Astrocyte (in vitro differentiated cells and primary cell): ENCODE measurements at regions not wholly inside any gene's neighbourhood (a gene's known extent, or its start where the extent isn't known, plus 50 kb on each side); places are given as distances from the start of the nearest gene placed in this dataset.

ENCODE experiments used
- DNase-seq: peaks from one replicate; pipeline ENCODE4 v3.0.0-alpha.2; 2010; ENCODE audit warnings: low read depth
- FAIRE-seq: peaks from 2 replicates; lab custom pipeline; 2011; peaks lifted over from hg19 to GRCh38; lab: Jason Lieb, UNC
- H2AFZ ChIP-seq: 2 replicates; pipeline ENCODE4 v1.6.0; 2012; ENCODE audit warnings: low read depth, low read length, inconsistent platforms
- H3K27ac ChIP-seq: 2 replicates; pipeline ENCODE4 v1.5.1; 2011; ENCODE audit warnings: low read depth, low read length, inconsistent platforms
- H3K27me3 ChIP-seq: 2 replicates; pipeline ENCODE4 v1.6.0; 2011; ENCODE audit warnings: low read length, inconsistent platforms; ENCODE audit not compliant: insufficient read depth
- H3K36me3 ChIP-seq: 2 replicates; pipeline ENCODE4 v1.5.1; 2011; ENCODE audit warnings: low read length, inconsistent platforms; ENCODE audit not compliant: insufficient read depth
- H3K4me1 ChIP-seq: 2 replicates; pipeline ENCODE4 v1.5.1; 2011; ENCODE audit warnings: low read length, inconsistent platforms; ENCODE audit not compliant: insufficient read depth
- H3K4me2 ChIP-seq: 2 replicates; pipeline ENCODE4 v1.6.0; 2012; ENCODE audit warnings: low read length, inconsistent platforms
- H3K4me3 ChIP-seq: 2 replicates; pipeline ENCODE4 v1.5.1; 2011; ENCODE audit warnings: low read depth, mild to moderate bottlenecking, low read length, inconsistent platforms; ENCODE audit not compliant: insufficient read depth
- H3K79me2 ChIP-seq: 2 replicates; pipeline ENCODE4 v1.6.0; 2012; ENCODE audit warnings: mild to moderate bottlenecking, low read length, inconsistent platforms; ENCODE audit not compliant: insufficient read depth
- H3K9ac ChIP-seq: 2 replicates; pipeline ENCODE4 v1.6.0; 2012; ENCODE audit warnings: mild to moderate bottlenecking, low read length, inconsistent platforms
- H3K9me3 ChIP-seq: 2 replicates; pipeline ENCODE4 v1.5.1; 2012; ENCODE audit warnings: low read depth, mild to moderate bottlenecking, low read length, inconsistent platforms; ENCODE audit not compliant: insufficient read depth
- H4K20me1 ChIP-seq: 2 replicates; pipeline ENCODE4 v1.6.0; 2012; ENCODE audit warnings: low read length, inconsistent platforms; ENCODE audit not compliant: insufficient read depth
- H3K27ac Mint-ChIP-seq: one replicate; pipeline ENCODE4 v1.8.0; 2021; ENCODE audit warnings: mild to moderate bottlenecking, mixed read lengths; ENCODE audit not compliant: unreplicated experiment
- H3K27me3 Mint-ChIP-seq: one replicate; pipeline ENCODE4 v1.8.0; 2021; ENCODE audit warnings: low read depth, mixed read lengths; ENCODE audit not compliant: unreplicated experiment
- H3K36me3 Mint-ChIP-seq: one replicate; pipeline ENCODE4 v1.8.0; 2021; ENCODE audit warnings: low read depth, mixed read lengths; ENCODE audit not compliant: unreplicated experiment
- H3K4me1 Mint-ChIP-seq: one replicate; pipeline ENCODE4 v1.8.0; 2021; ENCODE audit warnings: low read depth, mixed read lengths; ENCODE audit not compliant: unreplicated experiment
- H3K4me3 Mint-ChIP-seq: one replicate; pipeline ENCODE4 v1.8.0; 2021; ENCODE audit warnings: mild to moderate bottlenecking, moderate library complexity, mixed read lengths; ENCODE audit not compliant: unreplicated experiment
- H3K9me3 Mint-ChIP-seq: one replicate; pipeline ENCODE4 v1.8.0; 2021; ENCODE audit warnings: mild to moderate bottlenecking, mixed read lengths; ENCODE audit not compliant: unreplicated experiment
- CTCF ChIP-seq: IDR thresholded peaks from 2 replicates; pipeline ENCODE4 v1.5.1; 2011; ENCODE audit warnings: low read depth, mild to moderate bottlenecking, inconsistent platforms, low read length, moderate library complexity; ENCODE audit not compliant: insufficient read depth
- EZH2 ChIP-seq: IDR thresholded peaks from 2 replicates; pipeline ENCODE4 v1.6.1; 2012; ENCODE audit warnings: mild to moderate bottlenecking, low read length, inconsistent platforms; ENCODE audit not compliant: insufficient read depth

GRCh38 chr20:57064836-57065235 is 201.6 kb downstream of the BMP7 start:
- H3K79me2 ChIP-seq = no peaks in the 10 kb centered on the region
- peak overlapping the region; percentile 34 for H3K27ac Mint-ChIP-seq
- H3K4me3 ChIP-seq = no peak overlapping the region
- H2AFZ ChIP-seq = no peak overlapping the region
- TF ChIP-seq CTCF (no peak), EZH2 (no peak)
- peaks cover 4% of the 10 kb centered on the region for H3K9me3 Mint-ChIP-seq
- H3K4me1 Mint-ChIP-seq = peaks cover 31% of the 10 kb centered on the region
- no peaks in the 10 kb centered on the region for H4K20me1 ChIP-seq
- H3K4me2 ChIP-seq = no peak overlapping the region
- H3K9me3 ChIP-seq = no peaks in the 10 kb centered on the region
- H3K27ac ChIP-seq = no peak overlapping the region
- H3K27me3 Mint-ChIP-seq = peaks cover 30% of the 10 kb centered on the region
- H3K9ac ChIP-seq = no peak overlapping the region
- H3K36me3 Mint-ChIP-seq = peaks cover 2% of the 10 kb centered on the region
- no peak for DNase-seq
- H3K4me1 ChIP-seq = peaks cover 27% of the 10 kb centered on the region
- H3K27me3 ChIP-seq = peaks cover 12% of the 10 kb centered on the region
- H3K4me3 Mint-ChIP-seq = no peak overlapping the region
- no peak for FAIRE-seq
- H3K36me3 ChIP-seq = no peaks in the 10 kb centered on the region

GRCh38 chr20:57065646-57066045 is 200.8 kb downstream of the BMP7 start:
- DNase-seq (peak; percentile 62), FAIRE-seq (no peak)
- Histone ChIP-seq H4K20me1 (no peaks in the 10 kb centered on the region), H3K9ac (peak overlapping the region; percentile 29), H2AFZ (peak overlapping the region; percentile 60), H3K4me3 (no peak overlapping the region), H3K36me3 (no peaks in the 10 kb centered on the region), H3K27me3 (peaks cover 9% of the 10 kb centered on the region), H3K27ac (no peak overlapping the region), H3K4me2 (peak overlapping the region; percentile 71), H3K79me2 (no peaks in the 10 kb centered on the region), H3K4me1 (peaks cover 25% of the 10 kb centered on the region), H3K9me3 (no peaks in the 10 kb centered on the region)
- H3K4me1 Mint-ChIP-seq = peaks cover 31% of the 10 kb centered on the region
- H3K9me3 Mint-ChIP-seq = peaks cover 7% of the 10 kb centered on the region
- H3K27me3 Mint-ChIP-seq = peaks cover 33% of the 10 kb centered on the region
- H3K27ac Mint-ChIP-seq = peak overlapping the region; percentile 85
- peaks cover 2% of the 10 kb centered on the region for H3K36me3 Mint-ChIP-seq
- TF ChIP-seq EZH2 (no peak), CTCF (no peak)
- H3K4me3 Mint-ChIP-seq = peak overlapping the region; percentile 36

- Histone ChIP-seq H3K4me3 (no peak overlapping the region), H3K27me3 (peaks cover 9% of the 10 kb centered on the region), H4K20me1 (no peaks in the 10 kb centered on the region), H3K4me2 (peak overlapping the region; percentile 71), H3K36me3 (no peaks in the 10 kb centered on the region), H3K79me2 (no peaks in the 10 kb centered on the region), H3K4me1 (peaks cover 27% of the 10 kb centered on the region), H3K27ac (no peak overlapping the region), H2AFZ (peak overlapping the region; percentile 60), H3K9ac (peak overlapping the region; percentile 29), H3K9me3 (no peaks in the 10 kb centered on the region)
- H3K4me1 Mint-ChIP-seq = peaks cover 37% of the 10 kb centered on the region
- peaks cover 7% of the 10 kb centered on the region for H3K9me3 Mint-ChIP-seq
- H3K36me3 Mint-ChIP-seq = peaks cover 2% of the 10 kb centered on the region
- peaks cover 38% of the 10 kb centered on the region for H3K27me3 Mint-ChIP-seq
- H3K4me3 Mint-ChIP-seq = peak overlapping the region; percentile 36
- TF ChIP-seq EZH2 (no peak), CTCF (no peak)
- FAIRE-seq (peak; percentile 76), DNase-seq (peak; percentile 47)
- peak overlapping the region; percentile 85 for H3K27ac Mint-ChIP-seq
These were observed 200.1 kb downstream of the BMP7 start for GRCh38 chr20:57066126-57066900.
